WTC11 (cell line): ENCODE measurements at regions not wholly inside any gene's neighbourhood (a gene's known extent, or its start where the extent isn't known, plus 50 kb on each side); places are given as distances from the start of the nearest gene placed in this dataset.

Experiments used
- ATAC-seq: fragments of 200-7000 bp; cut with Tn5 transposase; 2 replicates; pipeline ENCODE4 v1.10.0; 2021; ENCODE audit warnings: mild to moderate bottlenecking, moderate library complexity
- CTCF ChIA-PET: fragments of 300-600 bp; sonication (Branson Sonifier 250); formaldehyde crosslinking; loops from one replicate; lab custom pipeline; 2021; ENCODE audit warnings: antibody characterized with exemption; lab: Charles Lee
- POLR2A ChIA-PET: fragments of 350-600 bp; sonication (Branson Sonifier 250); formaldehyde crosslinking; loops from one replicate; lab custom pipeline; 2021; ENCODE audit warnings: antibody characterized with exemption; lab: Charles Lee
- DNase-seq: peaks from one replicate; pipeline ENCODE4 v3.0.0; 2021; ENCODE audit warnings: low spot score
- H3K27ac Mint-ChIP-seq: 2 replicates; pipeline ENCODE4 v1.8.0; 2021; ENCODE audit warnings: mixed read lengths
- H3K27me3 Mint-ChIP-seq: 2 replicates; pipeline ENCODE4 v1.8.0; 2021; ENCODE audit warnings: low read depth, mild to moderate bottlenecking, moderate library complexity, mixed read lengths
- H3K36me3 Mint-ChIP-seq: 2 replicates; pipeline ENCODE4 v1.8.0; 2021; ENCODE audit warnings: mixed read lengths
- H3K4me1 Mint-ChIP-seq: 2 replicates; pipeline ENCODE4 v1.8.0; 2022; ENCODE audit warnings: mixed read lengths
- H3K4me3 Mint-ChIP-seq: 2 replicates; pipeline ENCODE4 v1.8.0; 2021; ENCODE audit warnings: mild to moderate bottlenecking, moderate library complexity, mixed read lengths
- H3K9me3 Mint-ChIP-seq: 2 replicates; pipeline ENCODE4 v1.8.0; 2021; ENCODE audit warnings: mixed read lengths
- FOXJ3 ChIP-seq: sonication (generic); formaldehyde crosslinking; IDR thresholded peaks from 2 replicates; pipeline ENCODE4 v1.9.0; 2021; ENCODE audit warnings: missing genetic modification reagents, mild to moderate bottlenecking, borderline replicate concordance
- GRHL2 ChIP-seq: fragments of 250-450 bp; sonication (Bioruptor Pico); IDR thresholded peaks from 2 replicates; pipeline ENCODE4 v1.8.0; 2022; ENCODE audit warnings: mild to moderate bottlenecking, moderate library complexity; ENCODE audit not compliant: insufficient replicate concordance, severe bottlenecking
- MXD4 ChIP-seq: fragments of 250-450 bp; sonication (Bioruptor Pico); IDR thresholded peaks from 2 replicates; pipeline ENCODE4 v1.8.0; 2021; ENCODE audit warnings: mild to moderate bottlenecking, moderate library complexity, borderline replicate concordance
- NR3C1 ChIP-seq: sonication (generic); formaldehyde crosslinking; conservative IDR thresholded peaks from 2 replicates; pipeline ENCODE4 v1.8.1; 2023; ENCODE audit warnings: low read depth, mild to moderate bottlenecking, missing genetic modification reagents
- SMAD3 ChIP-seq: sonication (generic); formaldehyde crosslinking; IDR thresholded peaks from 2 replicates; pipeline ENCODE4 v1.8.0; 2022; ENCODE audit warnings: missing genetic modification reagents, mild to moderate bottlenecking, borderline replicate concordance
- SMAD4 ChIP-seq: sonication (generic); formaldehyde crosslinking; IDR thresholded peaks from 2 replicates; pipeline ENCODE4 v1.8.0; 2022; ENCODE audit warnings: mild to moderate bottlenecking, missing genetic modification reagents
- TF ChIP-seq, protein P1 (sequence below): sonication (generic); formaldehyde crosslinking; conservative IDR thresholded peaks from 2 replicates; pipeline ENCODE4 v1.8.1; 2022; ENCODE audit warnings: mild to moderate bottlenecking, missing genetic modification reagents
- TF ChIP-seq, protein P2 (sequence below): fragments of 200-600 bp; IDR thresholded peaks from 2 replicates; pipeline ENCODE4 v1.8.0; 2022; ENCODE audit warnings: antibody characterized with exemption
- TF ChIP-seq, protein P3 (sequence below): sonication (generic); formaldehyde crosslinking; IDR thresholded peaks from 2 replicates; pipeline ENCODE4 v1.8.1; 2023; ENCODE audit warnings: mild to moderate bottlenecking, missing genetic modification reagents, moderate library complexity
- TF ChIP-seq, protein P4 (sequence below): sonication (generic); formaldehyde crosslinking; IDR thresholded peaks from 2 replicates; pipeline ENCODE4 v1.8.0; 2023; ENCODE audit warnings: mild to moderate bottlenecking, missing genetic modification reagents
- TF ChIP-seq, protein P5 (sequence below): fragments of 250-450 bp; sonication (Bioruptor Pico); IDR thresholded peaks from 2 replicates; pipeline ENCODE4 v1.9.0; 2021; ENCODE audit warnings: mild to moderate bottlenecking, borderline replicate concordance
- TF ChIP-seq, protein P6 (sequence below): sonication (generic); formaldehyde crosslinking; IDR thresholded peaks from 2 replicates; pipeline ENCODE4 v1.8.0; 2022; ENCODE audit warnings: mild to moderate bottlenecking, missing genetic modification reagents
- TF ChIP-seq, protein P7 (sequence below): sonication (generic); formaldehyde crosslinking; IDR thresholded peaks from 2 replicates; pipeline ENCODE4 v1.8.0; 2022; ENCODE audit warnings: missing genetic modification reagents
- TF ChIP-seq, protein P8 (sequence below): sonication (generic); formaldehyde crosslinking; IDR thresholded peaks from 2 replicates; pipeline ENCODE4 v1.8.0; 2023; ENCODE audit warnings: missing genetic modification reagents, mild to moderate bottlenecking, borderline replicate concordance
- TF ChIP-seq, protein P9 (sequence below): sonication (generic); formaldehyde crosslinking; IDR thresholded peaks from 2 replicates; pipeline ENCODE4 v1.8.1; 2022; ENCODE audit warnings: mild to moderate bottlenecking, moderate library complexity, missing genetic modification reagents

DNA sequence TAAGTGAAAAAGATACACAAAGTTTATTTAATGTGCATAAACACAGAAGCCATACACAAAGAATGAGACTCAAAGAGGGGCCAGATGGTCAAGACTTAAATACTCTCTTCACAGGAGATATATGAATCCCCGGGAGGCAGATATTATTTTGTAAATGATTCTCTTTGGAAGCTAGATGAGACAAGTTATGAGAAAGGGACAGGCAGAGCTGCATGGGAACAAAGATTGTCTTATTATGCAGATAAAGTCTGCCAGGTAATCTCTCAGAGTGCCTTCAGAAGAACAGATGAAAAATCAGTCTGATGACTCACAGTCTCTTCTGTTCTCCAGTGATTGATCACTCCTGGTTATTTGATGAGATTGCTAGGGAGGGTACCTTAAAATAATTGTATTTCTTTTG lies 89.0 kb downstream of the NAF1 start:
- Mint-ChIP-seq H3K4me1 (peaks cover 24% of the 10 kb centered on the region), H3K27me3 (no peaks in the 10 kb centered on the region), H3K27ac (peak overlapping the region; percentile 89), H3K4me3 (no peak overlapping the region), H3K36me3 (0 out of 2 replicates have a peak, but pooled peaks cover 3% of the 10 kb centered on the region), H3K9me3 (peaks cover 8% of the 10 kb centered on the region)
- ATAC-seq = no peak
- CTCF ChIA-PET = no interaction called here
- POLR2A ChIA-PET = no interaction called here
- DNase-seq = no peak
- TF ChIP-seq, protein P1, sequence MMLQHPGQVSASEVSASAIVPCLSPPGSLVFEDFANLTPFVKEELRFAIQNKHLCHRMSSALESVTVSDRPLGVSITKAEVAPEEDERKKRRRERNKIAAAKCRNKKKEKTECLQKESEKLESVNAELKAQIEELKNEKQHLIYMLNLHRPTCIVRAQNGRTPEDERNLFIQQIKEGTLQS (CRISPR knock-in tag) = no peak
- no peak for TF ChIP-seq FOXJ3
- TF ChIP-seq, protein P2, sequence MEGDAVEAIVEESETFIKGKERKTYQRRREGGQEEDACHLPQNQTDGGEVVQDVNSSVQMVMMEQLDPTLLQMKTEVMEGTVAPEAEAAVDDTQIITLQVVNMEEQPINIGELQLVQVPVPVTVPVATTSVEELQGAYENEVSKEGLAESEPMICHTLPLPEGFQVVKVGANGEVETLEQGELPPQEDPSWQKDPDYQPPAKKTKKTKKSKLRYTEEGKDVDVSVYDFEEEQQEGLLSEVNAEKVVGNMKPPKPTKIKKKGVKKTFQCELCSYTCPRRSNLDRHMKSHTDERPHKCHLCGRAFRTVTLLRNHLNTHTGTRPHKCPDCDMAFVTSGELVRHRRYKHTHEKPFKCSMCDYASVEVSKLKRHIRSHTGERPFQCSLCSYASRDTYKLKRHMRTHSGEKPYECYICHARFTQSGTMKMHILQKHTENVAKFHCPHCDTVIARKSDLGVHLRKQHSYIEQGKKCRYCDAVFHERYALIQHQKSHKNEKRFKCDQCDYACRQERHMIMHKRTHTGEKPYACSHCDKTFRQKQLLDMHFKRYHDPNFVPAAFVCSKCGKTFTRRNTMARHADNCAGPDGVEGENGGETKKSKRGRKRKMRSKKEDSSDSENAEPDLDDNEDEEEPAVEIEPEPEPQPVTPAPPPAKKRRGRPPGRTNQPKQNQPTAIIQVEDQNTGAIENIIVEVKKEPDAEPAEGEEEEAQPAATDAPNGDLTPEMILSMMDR = no peak
- TF ChIP-seq, protein P3, sequence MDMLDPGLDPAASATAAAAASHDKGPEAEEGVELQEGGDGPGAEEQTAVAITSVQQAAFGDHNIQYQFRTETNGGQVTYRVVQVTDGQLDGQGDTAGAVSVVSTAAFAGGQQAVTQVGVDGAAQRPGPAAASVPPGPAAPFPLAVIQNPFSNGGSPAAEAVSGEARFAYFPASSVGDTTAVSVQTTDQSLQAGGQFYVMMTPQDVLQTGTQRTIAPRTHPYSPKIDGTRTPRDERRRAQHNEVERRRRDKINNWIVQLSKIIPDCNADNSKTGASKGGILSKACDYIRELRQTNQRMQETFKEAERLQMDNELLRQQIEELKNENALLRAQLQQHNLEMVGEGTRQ (CRISPR knock-in tag) = no peak
- TF ChIP-seq SMAD4 = no peak
- TF ChIP-seq, protein P4, sequence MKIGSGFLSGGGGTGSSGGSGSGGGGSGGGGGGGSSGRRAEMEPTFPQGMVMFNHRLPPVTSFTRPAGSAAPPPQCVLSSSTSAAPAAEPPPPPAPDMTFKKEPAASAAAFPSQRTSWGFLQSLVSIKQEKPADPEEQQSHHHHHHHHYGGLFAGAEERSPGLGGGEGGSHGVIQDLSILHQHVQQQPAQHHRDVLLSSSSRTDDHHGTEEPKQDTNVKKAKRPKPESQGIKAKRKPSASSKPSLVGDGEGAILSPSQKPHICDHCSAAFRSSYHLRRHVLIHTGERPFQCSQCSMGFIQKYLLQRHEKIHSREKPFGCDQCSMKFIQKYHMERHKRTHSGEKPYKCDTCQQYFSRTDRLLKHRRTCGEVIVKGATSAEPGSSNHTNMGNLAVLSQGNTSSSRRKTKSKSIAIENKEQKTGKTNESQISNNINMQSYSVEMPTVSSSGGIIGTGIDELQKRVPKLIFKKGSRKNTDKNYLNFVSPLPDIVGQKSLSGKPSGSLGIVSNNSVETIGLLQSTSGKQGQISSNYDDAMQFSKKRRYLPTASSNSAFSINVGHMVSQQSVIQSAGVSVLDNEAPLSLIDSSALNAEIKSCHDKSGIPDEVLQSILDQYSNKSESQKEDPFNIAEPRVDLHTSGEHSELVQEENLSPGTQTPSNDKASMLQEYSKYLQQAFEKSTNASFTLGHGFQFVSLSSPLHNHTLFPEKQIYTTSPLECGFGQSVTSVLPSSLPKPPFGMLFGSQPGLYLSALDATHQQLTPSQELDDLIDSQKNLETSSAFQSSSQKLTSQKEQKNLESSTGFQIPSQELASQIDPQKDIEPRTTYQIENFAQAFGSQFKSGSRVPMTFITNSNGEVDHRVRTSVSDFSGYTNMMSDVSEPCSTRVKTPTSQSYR (CRISPR knock-in tag) = no peak
- TF ChIP-seq, protein P5, sequence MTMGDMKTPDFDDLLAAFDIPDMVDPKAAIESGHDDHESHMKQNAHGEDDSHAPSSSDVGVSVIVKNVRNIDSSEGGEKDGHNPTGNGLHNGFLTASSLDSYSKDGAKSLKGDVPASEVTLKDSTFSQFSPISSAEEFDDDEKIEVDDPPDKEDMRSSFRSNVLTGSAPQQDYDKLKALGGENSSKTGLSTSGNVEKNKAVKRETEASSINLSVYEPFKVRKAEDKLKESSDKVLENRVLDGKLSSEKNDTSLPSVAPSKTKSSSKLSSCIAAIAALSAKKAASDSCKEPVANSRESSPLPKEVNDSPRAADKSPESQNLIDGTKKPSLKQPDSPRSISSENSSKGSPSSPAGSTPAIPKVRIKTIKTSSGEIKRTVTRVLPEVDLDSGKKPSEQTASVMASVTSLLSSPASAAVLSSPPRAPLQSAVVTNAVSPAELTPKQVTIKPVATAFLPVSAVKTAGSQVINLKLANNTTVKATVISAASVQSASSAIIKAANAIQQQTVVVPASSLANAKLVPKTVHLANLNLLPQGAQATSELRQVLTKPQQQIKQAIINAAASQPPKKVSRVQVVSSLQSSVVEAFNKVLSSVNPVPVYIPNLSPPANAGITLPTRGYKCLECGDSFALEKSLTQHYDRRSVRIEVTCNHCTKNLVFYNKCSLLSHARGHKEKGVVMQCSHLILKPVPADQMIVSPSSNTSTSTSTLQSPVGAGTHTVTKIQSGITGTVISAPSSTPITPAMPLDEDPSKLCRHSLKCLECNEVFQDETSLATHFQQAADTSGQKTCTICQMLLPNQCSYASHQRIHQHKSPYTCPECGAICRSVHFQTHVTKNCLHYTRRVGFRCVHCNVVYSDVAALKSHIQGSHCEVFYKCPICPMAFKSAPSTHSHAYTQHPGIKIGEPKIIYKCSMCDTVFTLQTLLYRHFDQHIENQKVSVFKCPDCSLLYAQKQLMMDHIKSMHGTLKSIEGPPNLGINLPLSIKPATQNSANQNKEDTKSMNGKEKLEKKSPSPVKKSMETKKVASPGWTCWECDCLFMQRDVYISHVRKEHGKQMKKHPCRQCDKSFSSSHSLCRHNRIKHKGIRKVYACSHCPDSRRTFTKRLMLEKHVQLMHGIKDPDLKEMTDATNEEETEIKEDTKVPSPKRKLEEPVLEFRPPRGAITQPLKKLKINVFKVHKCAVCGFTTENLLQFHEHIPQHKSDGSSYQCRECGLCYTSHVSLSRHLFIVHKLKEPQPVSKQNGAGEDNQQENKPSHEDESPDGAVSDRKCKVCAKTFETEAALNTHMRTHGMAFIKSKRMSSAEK (CRISPR knock-in tag) = no peak
- TF ChIP-seq, protein P6, sequence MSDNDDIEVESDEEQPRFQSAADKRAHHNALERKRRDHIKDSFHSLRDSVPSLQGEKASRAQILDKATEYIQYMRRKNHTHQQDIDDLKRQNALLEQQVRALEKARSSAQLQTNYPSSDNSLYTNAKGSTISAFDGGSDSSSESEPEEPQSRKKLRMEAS (CRISPR knock-in tag) = no peak
- no peak for TF ChIP-seq MXD4 (CRISPR knock-in tag)
- TF ChIP-seq, protein P7, sequence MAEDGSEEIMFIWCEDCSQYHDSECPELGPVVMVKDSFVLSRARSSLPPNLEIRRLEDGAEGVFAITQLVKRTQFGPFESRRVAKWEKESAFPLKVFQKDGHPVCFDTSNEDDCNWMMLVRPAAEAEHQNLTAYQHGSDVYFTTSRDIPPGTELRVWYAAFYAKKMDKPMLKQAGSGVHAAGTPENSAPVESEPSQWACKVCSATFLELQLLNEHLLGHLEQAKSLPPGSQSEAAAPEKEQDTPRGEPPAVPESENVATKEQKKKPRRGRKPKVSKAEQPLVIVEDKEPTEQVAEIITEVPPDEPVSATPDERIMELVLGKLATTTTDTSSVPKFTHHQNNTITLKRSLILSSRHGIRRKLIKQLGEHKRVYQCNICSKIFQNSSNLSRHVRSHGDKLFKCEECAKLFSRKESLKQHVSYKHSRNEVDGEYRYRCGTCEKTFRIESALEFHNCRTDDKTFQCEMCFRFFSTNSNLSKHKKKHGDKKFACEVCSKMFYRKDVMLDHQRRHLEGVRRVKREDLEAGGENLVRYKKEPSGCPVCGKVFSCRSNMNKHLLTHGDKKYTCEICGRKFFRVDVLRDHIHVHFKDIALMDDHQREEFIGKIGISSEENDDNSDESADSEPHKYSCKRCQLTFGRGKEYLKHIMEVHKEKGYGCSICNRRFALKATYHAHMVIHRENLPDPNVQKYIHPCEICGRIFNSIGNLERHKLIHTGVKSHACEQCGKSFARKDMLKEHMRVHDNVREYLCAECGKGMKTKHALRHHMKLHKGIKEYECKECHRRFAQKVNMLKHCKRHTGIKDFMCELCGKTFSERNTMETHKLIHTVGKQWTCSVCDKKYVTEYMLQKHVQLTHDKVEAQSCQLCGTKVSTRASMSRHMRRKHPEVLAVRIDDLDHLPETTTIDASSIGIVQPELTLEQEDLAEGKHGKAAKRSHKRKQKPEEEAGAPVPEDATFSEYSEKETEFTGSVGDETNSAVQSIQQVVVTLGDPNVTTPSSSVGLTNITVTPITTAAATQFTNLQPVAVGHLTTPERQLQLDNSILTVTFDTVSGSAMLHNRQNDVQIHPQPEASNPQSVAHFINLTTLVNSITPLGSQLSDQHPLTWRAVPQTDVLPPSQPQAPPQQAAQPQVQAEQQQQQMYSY (CRISPR knock-in tag) = no peak
- TF ChIP-seq, protein P8, sequence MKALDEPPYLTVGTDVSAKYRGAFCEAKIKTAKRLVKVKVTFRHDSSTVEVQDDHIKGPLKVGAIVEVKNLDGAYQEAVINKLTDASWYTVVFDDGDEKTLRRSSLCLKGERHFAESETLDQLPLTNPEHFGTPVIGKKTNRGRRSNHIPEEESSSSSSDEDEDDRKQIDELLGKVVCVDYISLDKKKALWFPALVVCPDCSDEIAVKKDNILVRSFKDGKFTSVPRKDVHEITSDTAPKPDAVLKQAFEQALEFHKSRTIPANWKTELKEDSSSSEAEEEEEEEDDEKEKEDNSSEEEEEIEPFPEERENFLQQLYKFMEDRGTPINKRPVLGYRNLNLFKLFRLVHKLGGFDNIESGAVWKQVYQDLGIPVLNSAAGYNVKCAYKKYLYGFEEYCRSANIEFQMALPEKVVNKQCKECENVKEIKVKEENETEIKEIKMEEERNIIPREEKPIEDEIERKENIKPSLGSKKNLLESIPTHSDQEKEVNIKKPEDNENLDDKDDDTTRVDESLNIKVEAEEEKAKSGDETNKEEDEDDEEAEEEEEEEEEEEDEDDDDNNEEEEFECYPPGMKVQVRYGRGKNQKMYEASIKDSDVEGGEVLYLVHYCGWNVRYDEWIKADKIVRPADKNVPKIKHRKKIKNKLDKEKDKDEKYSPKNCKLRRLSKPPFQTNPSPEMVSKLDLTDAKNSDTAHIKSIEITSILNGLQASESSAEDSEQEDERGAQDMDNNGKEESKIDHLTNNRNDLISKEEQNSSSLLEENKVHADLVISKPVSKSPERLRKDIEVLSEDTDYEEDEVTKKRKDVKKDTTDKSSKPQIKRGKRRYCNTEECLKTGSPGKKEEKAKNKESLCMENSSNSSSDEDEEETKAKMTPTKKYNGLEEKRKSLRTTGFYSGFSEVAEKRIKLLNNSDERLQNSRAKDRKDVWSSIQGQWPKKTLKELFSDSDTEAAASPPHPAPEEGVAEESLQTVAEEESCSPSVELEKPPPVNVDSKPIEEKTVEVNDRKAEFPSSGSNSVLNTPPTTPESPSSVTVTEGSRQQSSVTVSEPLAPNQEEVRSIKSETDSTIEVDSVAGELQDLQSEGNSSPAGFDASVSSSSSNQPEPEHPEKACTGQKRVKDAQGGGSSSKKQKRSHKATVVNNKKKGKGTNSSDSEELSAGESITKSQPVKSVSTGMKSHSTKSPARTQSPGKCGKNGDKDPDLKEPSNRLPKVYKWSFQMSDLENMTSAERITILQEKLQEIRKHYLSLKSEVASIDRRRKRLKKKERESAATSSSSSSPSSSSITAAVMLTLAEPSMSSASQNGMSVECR (CRISPR knock-in tag) = no peak
- no peak for TF ChIP-seq GRHL2 (CRISPR knock-in tag)
- no peak for TF ChIP-seq NR3C1 (CRISPR knock-in tag)
- no peak for TF ChIP-seq SMAD3
- TF ChIP-seq, protein P9, sequence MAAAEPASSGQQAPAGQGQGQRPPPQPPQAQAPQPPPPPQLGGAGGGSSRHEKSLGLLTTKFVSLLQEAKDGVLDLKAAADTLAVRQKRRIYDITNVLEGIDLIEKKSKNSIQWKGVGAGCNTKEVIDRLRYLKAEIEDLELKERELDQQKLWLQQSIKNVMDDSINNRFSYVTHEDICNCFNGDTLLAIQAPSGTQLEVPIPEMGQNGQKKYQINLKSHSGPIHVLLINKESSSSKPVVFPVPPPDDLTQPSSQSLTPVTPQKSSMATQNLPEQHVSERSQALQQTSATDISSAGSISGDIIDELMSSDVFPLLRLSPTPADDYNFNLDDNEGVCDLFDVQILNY (CRISPR knock-in tag) = no peak
